ENCODE measurements at regions not wholly inside any gene's neighbourhood (a gene's known extent, or its start where the extent isn't known, plus 50 kb on each side); places are given as distances from the start of the nearest gene placed in this dataset.
"Not testable (repeated sequence)": the region's sequence is repeated elsewhere in the genome, so short reads cannot be mapped to it uniquely, and the experiment has no call there.

- DNase-seq: no peak
These were observed 82.3 kb upstream of the TMEM45B start for GRCh38 chr11:129733384-129733783.

DNA sequence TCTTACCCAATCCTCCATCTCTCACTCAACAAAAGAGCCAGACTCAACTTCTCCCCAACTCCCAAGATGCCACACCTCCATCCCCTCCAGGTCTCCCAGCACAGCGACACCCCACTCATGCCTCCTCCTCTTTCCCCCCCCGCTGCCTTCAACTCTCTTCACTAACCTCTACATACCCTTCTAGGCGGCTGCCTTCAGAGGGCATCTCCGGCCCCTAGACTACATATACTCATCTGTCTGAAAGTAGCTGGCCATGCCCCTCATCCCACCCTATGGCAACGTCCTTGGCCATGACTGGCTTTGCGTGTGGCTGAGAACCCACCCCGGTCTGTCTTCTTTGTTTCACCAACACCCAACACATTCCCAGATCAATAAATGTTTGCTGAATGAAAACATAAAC lies 81.7 kb upstream of the TMEM45B start:
- DNase-seq: no peak

GRCh38 chr11:129734654-129735053 lies 81.0 kb upstream of the TMEM45B start:
- no peak for DNase-seq

DNA sequence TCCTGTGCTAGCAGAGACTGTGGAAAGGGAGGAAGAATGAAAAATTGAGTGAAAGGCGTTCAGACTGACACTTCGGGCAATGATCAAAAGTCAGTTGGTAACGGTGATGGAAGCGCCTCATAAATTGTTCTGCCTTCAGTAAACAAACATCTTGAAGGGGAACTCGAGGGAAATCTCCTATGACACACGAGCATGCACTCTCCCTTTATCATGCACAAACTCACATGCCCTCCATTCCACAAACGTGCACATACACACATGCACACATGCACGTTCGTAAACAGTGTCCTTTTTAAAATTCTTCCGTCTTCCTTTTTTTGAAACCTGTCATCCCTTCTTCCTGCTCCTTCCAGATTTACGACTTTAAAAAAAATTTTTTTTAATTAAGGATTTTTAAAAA lies 77.8 kb upstream of the TMEM45B start:
- no peak for DNase-seq

DNA sequence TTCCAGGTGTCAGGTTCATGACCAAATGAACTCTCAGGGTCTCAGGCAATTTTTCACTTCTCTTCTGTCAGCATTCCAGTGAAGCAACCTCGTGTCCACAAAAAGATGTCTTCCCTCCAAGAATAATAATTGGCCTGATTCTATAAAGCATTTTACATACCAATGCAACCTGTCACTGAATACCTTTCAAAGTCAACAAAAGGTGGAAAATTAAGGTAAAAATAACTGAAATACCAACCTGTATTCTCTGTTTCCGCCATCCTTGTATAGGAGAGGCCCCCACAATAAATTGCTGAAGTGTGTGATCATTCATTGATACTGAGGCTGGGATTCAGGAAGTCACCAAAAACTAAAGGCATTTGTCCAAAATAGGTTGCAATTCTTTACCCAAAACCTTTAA lies 77.4 kb upstream of the TMEM45B start:
- no peak for DNase-seq

GRCh38 chr11:129739339-129739738 lies 76.3 kb upstream of the TMEM45B start:
- peak; percentile 29 for DNase-seq

DNA sequence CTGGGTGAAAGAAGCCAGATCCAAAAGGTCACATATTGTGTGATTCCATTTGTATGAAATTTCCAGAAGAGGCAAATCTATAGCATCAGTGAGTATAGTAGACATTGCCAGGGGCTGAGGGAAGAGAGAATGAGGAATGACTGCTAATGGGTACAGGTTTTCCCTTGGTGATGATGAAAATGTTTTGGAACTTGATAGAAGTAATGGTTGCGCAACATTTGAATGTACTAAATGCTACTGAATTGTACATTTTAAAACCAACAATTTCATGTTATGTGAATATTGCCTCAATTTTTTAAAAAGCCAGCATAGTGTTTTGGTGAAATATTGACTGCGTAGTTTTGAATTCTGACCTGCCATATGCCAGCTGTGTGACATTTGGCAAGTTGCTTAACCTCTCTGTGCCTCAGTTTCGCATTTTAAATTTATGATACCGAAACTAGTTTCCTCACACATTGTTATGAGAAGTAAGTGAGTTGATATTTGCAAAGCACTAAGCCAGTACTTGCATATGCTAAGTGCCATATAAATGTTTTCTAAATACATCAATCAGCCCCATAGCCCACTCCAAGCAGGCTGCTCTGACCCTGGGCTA lies 75.4 kb upstream of the TMEM45B start:
- no peak for DNase-seq

DNA sequence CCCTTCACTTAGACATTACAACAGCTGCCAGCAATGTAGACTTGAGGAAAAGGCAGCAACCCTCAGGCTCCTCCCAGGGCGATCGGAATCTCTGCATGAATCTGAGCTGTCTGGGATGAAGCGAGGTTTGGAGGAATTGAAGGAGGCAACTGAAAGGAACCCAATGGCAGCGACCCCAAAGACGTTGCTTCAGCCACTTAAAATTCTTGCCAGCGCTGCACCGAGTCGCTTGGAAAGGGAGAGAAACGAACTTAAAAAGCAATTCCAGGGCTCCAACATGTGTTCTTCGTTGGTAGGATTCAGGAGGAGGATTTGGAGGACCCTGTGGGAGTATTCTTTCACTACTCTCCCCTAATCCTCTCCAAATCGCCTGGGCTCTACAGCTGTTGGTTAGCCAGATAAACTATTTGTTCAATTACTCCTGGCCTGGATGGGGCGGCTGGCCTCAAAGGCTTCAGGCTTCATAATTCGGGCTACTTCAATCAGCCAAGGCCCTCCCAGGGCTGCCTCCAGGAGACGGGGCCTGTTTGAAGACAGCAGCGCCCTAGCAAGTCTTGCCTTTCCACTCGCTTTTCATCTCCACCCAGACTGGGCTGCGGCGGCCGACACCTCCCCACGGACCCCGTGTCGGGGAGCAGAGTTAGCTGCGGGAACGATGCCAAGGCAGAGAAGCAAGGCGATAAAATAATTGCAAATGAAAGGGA lies 72.4 kb upstream of the TMEM45B start:
- no peak for DNase-seq

- no peak for DNase-seq
These were observed 68.6 kb upstream of the TMEM45B start for GRCh38 chr11:129747071-129747470.

DNA sequence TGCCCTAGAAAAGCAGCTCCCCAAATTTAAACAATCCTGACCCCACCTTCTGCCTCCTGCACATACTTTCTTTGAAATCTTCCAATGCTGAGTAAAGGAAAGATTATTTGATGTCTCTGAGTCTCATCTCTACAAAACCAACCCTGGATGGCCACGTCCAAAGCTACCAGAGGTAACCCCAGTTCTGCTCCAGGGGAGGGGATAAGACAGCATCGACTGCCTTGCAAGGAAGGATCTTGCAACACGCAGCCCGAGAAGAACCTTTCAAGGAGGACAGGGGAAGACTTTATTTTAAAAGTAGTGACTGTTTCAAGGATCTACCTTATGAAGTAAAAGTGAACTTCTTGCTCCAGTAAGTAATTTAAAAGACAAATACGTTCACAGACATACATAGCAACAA lies 66.5 kb upstream of the TMEM45B start:
- no peak for DNase-seq

- DNase-seq: peak; percentile 87
These were observed 65.0 kb upstream of the TMEM45B start for GRCh38 chr11:129750343-129751292.

- DNase-seq: no peak
These were observed 64.1 kb upstream of the TMEM45B start for GRCh38 chr11:129751511-129751910.

- DNase-seq: not testable (repeated sequence)
These were observed 52.1 kb upstream of the TMEM45B start for GRCh38 chr11:129763569-129763968.

GRCh38 chr11:129764204-129764603 lies 51.4 kb upstream of the TMEM45B start:
- not testable (repeated sequence) for DNase-seq

Measured in DMS53 (cell line).